Neural cell (in vitro differentiated cells): ENCODE measurements at regions not wholly inside any gene's neighbourhood (a gene's known extent, or its start where the extent isn't known, plus 50 kb on each side); places are given as distances from the start of the nearest gene placed in this dataset.

Experiments
- TAF1 ChIP-seq: IDR thresholded peaks from 2 replicates; pipeline ENCODE4 v1.6.1; 2012; ENCODE audit warnings: low read depth
- TF ChIP-seq, protein P1 (sequence below): fragments of 450-650 bp; IDR thresholded peaks from 2 replicates; pipeline ENCODE4 v1.5.1; 2014; ENCODE audit warnings: antibody characterized with exemption, mild to moderate bottlenecking, moderate library complexity; ENCODE audit not compliant: poor library complexity, severe bottlenecking
- TF ChIP-seq, protein P2 (sequence below): IDR thresholded peaks from 2 replicates; pipeline ENCODE4 v1.6.1; 2012; ENCODE audit warnings: borderline replicate concordance

DNA sequence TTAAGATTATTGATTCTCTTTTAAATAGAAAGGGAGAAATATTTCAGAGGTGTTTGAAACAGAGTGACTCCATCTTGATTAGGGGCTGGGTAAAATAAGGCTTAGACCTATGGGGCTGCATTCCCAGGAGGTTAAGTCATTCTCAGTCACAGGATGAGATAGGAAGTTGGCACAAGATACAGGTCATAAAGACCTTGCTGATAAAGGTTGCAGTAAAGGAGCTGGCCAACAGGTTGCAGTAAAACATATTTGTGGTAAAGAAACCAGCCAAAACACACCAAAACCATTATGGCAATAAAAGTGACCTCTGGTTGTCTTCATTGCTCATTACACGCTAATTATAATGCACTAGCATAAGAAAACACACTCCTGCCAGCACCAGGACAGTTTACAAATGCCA, 165.0 kb downstream of the SPIN4 start:
- TF ChIP-seq TAF1, result no peak
- TF ChIP-seq, protein P1, sequence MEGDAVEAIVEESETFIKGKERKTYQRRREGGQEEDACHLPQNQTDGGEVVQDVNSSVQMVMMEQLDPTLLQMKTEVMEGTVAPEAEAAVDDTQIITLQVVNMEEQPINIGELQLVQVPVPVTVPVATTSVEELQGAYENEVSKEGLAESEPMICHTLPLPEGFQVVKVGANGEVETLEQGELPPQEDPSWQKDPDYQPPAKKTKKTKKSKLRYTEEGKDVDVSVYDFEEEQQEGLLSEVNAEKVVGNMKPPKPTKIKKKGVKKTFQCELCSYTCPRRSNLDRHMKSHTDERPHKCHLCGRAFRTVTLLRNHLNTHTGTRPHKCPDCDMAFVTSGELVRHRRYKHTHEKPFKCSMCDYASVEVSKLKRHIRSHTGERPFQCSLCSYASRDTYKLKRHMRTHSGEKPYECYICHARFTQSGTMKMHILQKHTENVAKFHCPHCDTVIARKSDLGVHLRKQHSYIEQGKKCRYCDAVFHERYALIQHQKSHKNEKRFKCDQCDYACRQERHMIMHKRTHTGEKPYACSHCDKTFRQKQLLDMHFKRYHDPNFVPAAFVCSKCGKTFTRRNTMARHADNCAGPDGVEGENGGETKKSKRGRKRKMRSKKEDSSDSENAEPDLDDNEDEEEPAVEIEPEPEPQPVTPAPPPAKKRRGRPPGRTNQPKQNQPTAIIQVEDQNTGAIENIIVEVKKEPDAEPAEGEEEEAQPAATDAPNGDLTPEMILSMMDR, result no peak
- TF ChIP-seq, protein P2, sequence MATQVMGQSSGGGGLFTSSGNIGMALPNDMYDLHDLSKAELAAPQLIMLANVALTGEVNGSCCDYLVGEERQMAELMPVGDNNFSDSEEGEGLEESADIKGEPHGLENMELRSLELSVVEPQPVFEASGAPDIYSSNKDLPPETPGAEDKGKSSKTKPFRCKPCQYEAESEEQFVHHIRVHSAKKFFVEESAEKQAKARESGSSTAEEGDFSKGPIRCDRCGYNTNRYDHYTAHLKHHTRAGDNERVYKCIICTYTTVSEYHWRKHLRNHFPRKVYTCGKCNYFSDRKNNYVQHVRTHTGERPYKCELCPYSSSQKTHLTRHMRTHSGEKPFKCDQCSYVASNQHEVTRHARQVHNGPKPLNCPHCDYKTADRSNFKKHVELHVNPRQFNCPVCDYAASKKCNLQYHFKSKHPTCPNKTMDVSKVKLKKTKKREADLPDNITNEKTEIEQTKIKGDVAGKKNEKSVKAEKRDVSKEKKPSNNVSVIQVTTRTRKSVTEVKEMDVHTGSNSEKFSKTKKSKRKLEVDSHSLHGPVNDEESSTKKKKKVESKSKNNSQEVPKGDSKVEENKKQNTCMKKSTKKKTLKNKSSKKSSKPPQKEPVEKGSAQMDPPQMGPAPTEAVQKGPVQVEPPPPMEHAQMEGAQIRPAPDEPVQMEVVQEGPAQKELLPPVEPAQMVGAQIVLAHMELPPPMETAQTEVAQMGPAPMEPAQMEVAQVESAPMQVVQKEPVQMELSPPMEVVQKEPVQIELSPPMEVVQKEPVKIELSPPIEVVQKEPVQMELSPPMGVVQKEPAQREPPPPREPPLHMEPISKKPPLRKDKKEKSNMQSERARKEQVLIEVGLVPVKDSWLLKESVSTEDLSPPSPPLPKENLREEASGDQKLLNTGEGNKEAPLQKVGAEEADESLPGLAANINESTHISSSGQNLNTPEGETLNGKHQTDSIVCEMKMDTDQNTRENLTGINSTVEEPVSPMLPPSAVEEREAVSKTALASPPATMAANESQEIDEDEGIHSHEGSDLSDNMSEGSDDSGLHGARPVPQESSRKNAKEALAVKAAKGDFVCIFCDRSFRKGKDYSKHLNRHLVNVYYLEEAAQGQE, result no peak
